Dermis microvascular lymphatic vessel endothelial cell (primary cell): ENCODE measurements at regions not wholly inside any gene's neighbourhood (a gene's known extent, or its start where the extent isn't known, plus 50 kb on each side); places are given as distances from the start of the nearest gene placed in this dataset.

Experiments
- DNase-seq, 2 donors: peaks; one replicate each; pipeline versions ENCODE4 v3.0.0 to v3.0.0-alpha.2; 2010; ENCODE audit warnings: low read depth in 2 of 2

- no peak for DNase-seq
Observed at GRCh38 chr14:26990946-26991345, 393.1 kb upstream of the NOVA1 start.

GRCh38 chr14:26992403-26993115 lies 394.7 kb upstream of the NOVA1 start:
- DNase-seq, result no peak

GRCh38 chr14:26993556-26993955 lies 395.7 kb upstream of the NOVA1 start:
- no peak for DNase-seq

GRCh38 chr14:26995301-26995700 lies 397.5 kb upstream of the NOVA1 start:
- no peak for DNase-seq

- no peak for DNase-seq
Observed at GRCh38 chr14:26996246-26996645, 398.4 kb upstream of the NOVA1 start.

- no peak for DNase-seq
Observed at GRCh38 chr14:27002179-27002578, 404.3 kb upstream of the NOVA1 start.

GRCh38 chr14:27006570-27006969 lies 408.7 kb upstream of the NOVA1 start:
- DNase-seq, result no peak

- no peak for DNase-seq
Observed at GRCh38 chr14:27008187-27008586, 410.4 kb upstream of the NOVA1 start.

- DNase-seq, result no peak
Observed at GRCh38 chr14:27012641-27013040, 414.8 kb upstream of the NOVA1 start.

- no peak for DNase-seq
Observed at GRCh38 chr14:27013678-27014077, 415.8 kb upstream of the NOVA1 start.

- no peak for DNase-seq
Observed at GRCh38 chr14:27015065-27015464, 417.2 kb upstream of the NOVA1 start.

- no peak for DNase-seq
Observed at GRCh38 chr14:27025648-27026047, 427.8 kb upstream of the NOVA1 start.

- no peak for DNase-seq
Observed at GRCh38 chr14:27026097-27026496, 428.3 kb upstream of the NOVA1 start.

- DNase-seq, result no peak
Observed at GRCh38 chr14:27040552-27040951, 442.7 kb upstream of the NOVA1 start.

- no peak for DNase-seq
Observed at GRCh38 chr14:27049701-27050100, 451.9 kb upstream of the NOVA1 start.

GRCh38 chr14:27050208-27050607 lies 452.4 kb upstream of the NOVA1 start:
- DNase-seq, result no peak

- no peak for DNase-seq
Observed at GRCh38 chr14:27056586-27056985, 458.8 kb upstream of the NOVA1 start.

GRCh38 chr14:27061299-27061698 lies 463.5 kb upstream of the NOVA1 start:
- no peak for DNase-seq

- no peak for DNase-seq
Observed at GRCh38 chr14:27063959-27064358, 466.1 kb upstream of the NOVA1 start.

GRCh38 chr14:27065886-27066285 lies 468.1 kb upstream of the NOVA1 start:
- no peak for DNase-seq

GRCh38 chr14:27067961-27068360 lies 470.1 kb upstream of the NOVA1 start:
- DNase-seq, result no peak

- DNase-seq, result no peak
Observed at GRCh38 chr14:27072589-27072988, 474.8 kb upstream of the NOVA1 start.

- no peak for DNase-seq
Observed at GRCh38 chr14:27075503-27075902, 477.7 kb upstream of the NOVA1 start.

GRCh38 chr14:27077214-27077613 lies 479.4 kb upstream of the NOVA1 start:
- no peak for DNase-seq
